GM12878 (cell line): ENCODE measurements at regions not wholly inside any gene's neighbourhood (a gene's known extent, or its start where the extent isn't known, plus 50 kb on each side); places are given as distances from the start of the nearest gene placed in this dataset.

Experiments used
- ATAC-seq: fragments of 200-7000 bp; cut with Tn5 transposase; 3 replicates; pipeline ENCODE4 v1.9.1; 2020; ENCODE audit warnings: mild to moderate bottlenecking, moderate library complexity
- BruUV-seq: library from RNA; stranded (reverse); fragments of 400-500 nt; replicated peaks from 2 replicates; lab custom pipeline; 2021; lab: Mats Ljungman, UMichigan
- CTCF ChIA-PET: fragments of 300-600 bp; sonication (Branson Sonifier 250); formaldehyde crosslinking; extraction: SDS; loops from one replicate; lab custom pipeline; 2021; ENCODE audit warnings: inconsistent platforms; lab: Yijun Ruan, JAX
- POLR2A ChIA-PET: fragments of 350-600 bp; formaldehyde crosslinking; extraction: SDS; loops from one replicate; lab custom pipeline; 2021; ENCODE audit warnings: inconsistent platforms; lab: Charles Lee
- RAD21 ChIA-PET: fragments of 300-600 bp; sonication (Branson Sonifier 250); formaldehyde crosslinking; loops from one replicate; lab custom pipeline; 2023; ENCODE audit warnings: antibody characterized with exemption; ENCODE audit not compliant: unreplicated experiment; lab: Charles Lee
- SMC1A ChIA-PET: fragments of 300-600 bp; sonication (Branson Sonifier 250); formaldehyde crosslinking; loops from one replicate; lab custom pipeline; 2023; ENCODE audit not compliant: unreplicated experiment, uncharacterized antibody; lab: Charles Lee
- DNase-seq: peaks from one replicate; pipeline ENCODE4 v3.0.0-alpha.2; 2011; ENCODE audit warnings: low read depth, low spot score
- FAIRE-seq: peaks from 3 replicates; lab custom pipeline; 2011; peaks lifted over from hg19 to GRCh38; lab: Jason Lieb, UNC
- H2AFZ ChIP-seq: 2 replicates; pipeline ENCODE4 v1.6.0; 2011; ENCODE audit warnings: low read depth, low read length, control low read depth; ENCODE audit not compliant: control insufficient read depth
- H3K27ac ChIP-seq: 2 replicates; pipeline ENCODE4 v1.5.1; 2011; ENCODE audit warnings: control low read depth; ENCODE audit not compliant: control insufficient read depth, insufficient read depth
- H3K27me3 ChIP-seq, 2 experiments: replicated peaks in 1 of 2; 2 replicates each; pipeline versions ENCODE4 v1.6.0 to v1.6.1; 2011; ENCODE audit warnings: low read length in 1 of 2; ENCODE audit not compliant: control insufficient read depth in 2 of 2, insufficient read depth in 2 of 2
- H3K36me3 ChIP-seq, 2 experiments: 2 replicates each; pipeline ENCODE4 v1.5.1; 2011; ENCODE audit warnings: low read length in 1 of 2; ENCODE audit not compliant: control insufficient read depth in 2 of 2, insufficient read depth in 2 of 2
- H3K4me1 ChIP-seq: 2 replicates; pipeline ENCODE4 v1.6.1; 2011; ENCODE audit warnings: mild to moderate bottlenecking, low read length, moderate library complexity, mixed read lengths; ENCODE audit not compliant: control insufficient read depth, insufficient read depth
- H3K4me2 ChIP-seq: 2 replicates; pipeline ENCODE4 v1.6.0; 2011; ENCODE audit warnings: control low read depth; ENCODE audit not compliant: control insufficient read depth, insufficient read depth
- H3K4me3 ChIP-seq: fragments of 200-600 bp; sonication (generic); 2 replicates; pipeline ENCODE4 v1.5.1; 2016
- H3K79me2 ChIP-seq: 2 replicates; pipeline ENCODE4 v1.6.0; 2011; ENCODE audit warnings: low read length; ENCODE audit not compliant: control insufficient read depth, insufficient read depth
- H3K9ac ChIP-seq: 2 replicates; pipeline ENCODE4 v1.8.0; 2011; ENCODE audit warnings: low read length, control low read depth, mixed read lengths; ENCODE audit not compliant: control insufficient read depth, insufficient read depth
- H3K9me3 ChIP-seq: replicated peaks from 3 replicates; pipeline ENCODE4 v1.5.1; 2011; ENCODE audit warnings: mild to moderate bottlenecking, low read length; ENCODE audit not compliant: control insufficient read depth, insufficient read depth
- H4K20me1 ChIP-seq: 2 replicates; pipeline ENCODE4 v1.6.0; 2011; ENCODE audit not compliant: control insufficient read depth, insufficient read depth
- ATF7 ChIP-seq: fragments of 450-650 bp; IDR thresholded peaks from 2 replicates; pipeline ENCODE4 v1.6.1; 2016; ENCODE audit warnings: low read depth, mild to moderate bottlenecking
- EGR1 ChIP-seq, 2 experiments: IDR thresholded peaks; 1 replicate in 1 of 2; 2 replicates in 1 of 2; pipeline ENCODE4 v1.6.1; 2011 to 2012; ENCODE audit warnings: low read depth in 2 of 2, low read length in 2 of 2, borderline replicate concordance in 1 of 2, mild to moderate bottlenecking in 1 of 2, moderate library complexity in 1 of 2
- EZH2 ChIP-seq: IDR thresholded peaks from 2 replicates; pipeline ENCODE4 v1.6.1; 2012; ENCODE audit warnings: low read depth, mild to moderate bottlenecking, control low read depth, inconsistent platforms, low read length, borderline replicate concordance; ENCODE audit not compliant: control insufficient read depth
- NR2F1 ChIP-seq: fragments of 450-650 bp; conservative IDR thresholded peaks from 2 replicates; pipeline ENCODE4 v1.6.1; 2017; ENCODE audit warnings: mild to moderate bottlenecking
- POLR2AphosphoS5 ChIP-seq: IDR thresholded peaks from 2 replicates; pipeline ENCODE4 v1.6.1; 2011; ENCODE audit warnings: mild to moderate bottlenecking, low read length, inconsistent platforms
- RUNX3 ChIP-seq: IDR thresholded peaks from 2 replicates; pipeline ENCODE4 v1.6.1; 2012; ENCODE audit warnings: low read length, inconsistent platforms
- TARDBP ChIP-seq: IDR thresholded peaks from 2 replicates; pipeline ENCODE4 v1.6.1; 2016; ENCODE audit warnings: borderline replicate concordance
- TCF7 ChIP-seq: IDR thresholded peaks from 2 replicates; pipeline ENCODE4 v1.6.1; 2014; ENCODE audit warnings: antibody characterized with exemption, borderline replicate concordance
- WRNIP1 ChIP-seq: IDR thresholded peaks from 2 replicates; pipeline ENCODE4 v1.6.1; 2011; ENCODE audit warnings: low read depth, low read length, improper control_type of control experiment, borderline replicate concordance
- ZNF274 ChIP-seq: IDR thresholded peaks from one replicate; pipeline ENCODE4 v1.8.0; 2011; ENCODE audit not compliant: insufficient read length, insufficient read depth
- WGBS: methylation state at CpG from one replicate; pipeline ENCODE4 v1.1.6; 2016; ENCODE audit warnings: low lambda C conversion rate; ENCODE audit not compliant: insufficient replicate concordance, insufficient coverage; ENCODE audit errors: missing lambda C conversion rate; 5-methylcytosine and 5-hydroxymethylcytosine counted together
- in situ Hi-C: fragments of 300-500 bp; cut with MboI; formaldehyde crosslinking; loops from 9 replicates; pipeline ENCODE4 v1.14.3; 2018; ENCODE audit warnings: mixed read lengths
- intact Hi-C: fragments of 100-400 bp; cut with micrococcal nuclease; formaldehyde crosslinking; loops from one replicate; pipeline ENCODE4 v1.14.2; 2022; ENCODE audit not compliant: unreplicated experiment
- TF ChIP-seq, protein P1 (sequence below): fragments of 450-650 bp; IDR thresholded peaks from 2 replicates; pipeline ENCODE4 v1.6.1; 2017; ENCODE audit warnings: antibody characterized with exemption, mild to moderate bottlenecking, moderate library complexity
- TF ChIP-seq, protein P2 (sequence below): fragments of 450-650 bp; conservative IDR thresholded peaks from 2 replicates; pipeline ENCODE4 v1.6.1; 2017; ENCODE audit warnings: mild to moderate bottlenecking, moderate library complexity
- TF ChIP-seq, protein P3 (sequence below): fragments of 450-650 bp; IDR thresholded peaks from 2 replicates; pipeline ENCODE4 v1.6.1; 2016; ENCODE audit warnings: mild to moderate bottlenecking
- TF ChIP-seq, protein P4 (sequence below): fragments of 450-650 bp; IDR thresholded peaks from 2 replicates; pipeline ENCODE4 v1.6.1; 2018; ENCODE audit warnings: mild to moderate bottlenecking, low read depth, moderate library complexity; ENCODE audit not compliant: partially characterized antibody

DNA sequence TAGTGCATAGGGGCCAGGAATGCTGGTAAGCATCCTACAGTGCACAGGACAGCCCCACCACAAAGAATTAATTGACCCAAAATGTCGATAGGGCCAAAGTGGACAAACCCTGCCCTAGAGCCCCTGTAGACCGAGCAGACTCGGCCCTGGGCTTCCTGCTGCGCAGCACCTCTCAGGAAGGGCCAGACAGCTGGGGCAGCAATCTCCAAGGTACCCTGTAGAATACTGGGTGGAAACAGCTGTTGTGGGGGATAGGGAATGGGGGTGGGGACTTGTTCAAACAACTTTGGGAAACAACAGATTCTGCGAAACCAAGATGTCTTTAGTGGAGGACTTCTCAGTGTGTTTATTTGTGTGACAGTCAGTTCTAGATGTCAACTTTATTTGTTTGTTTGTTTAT, 67.1 kb downstream of the MRPL46 start:
- no peak for FAIRE-seq
- WGBS: 36% methylated on average over 5 of the region's 5 CpGs
- in situ Hi-C loops (no loop called here), intact Hi-C loops (no loop called here)
- H3K27me3 ChIP-seq: peaks cover 2 to 5% of the 10 kb centered on the region in 2 experiments; a peak in 2 of 4 replicates
- RAD21 ChIA-PET: no interaction called here
- H3K9me3 ChIP-seq: no peaks in the 10 kb centered on the region
- H3K9ac ChIP-seq: no peak overlapping the region
- H3K4me2 ChIP-seq: no peak overlapping the region
- H4K20me1 ChIP-seq: no peaks in the 10 kb centered on the region
- no peak overlapping the region for H3K4me3 ChIP-seq
- no peak overlapping the region for H3K27ac ChIP-seq
- no peak for ATAC-seq
- SMC1A ChIA-PET: no interaction called here
- H3K4me1 ChIP-seq: no peaks in the 10 kb centered on the region
- no peaks in the 10 kb centered on the region for H3K79me2 ChIP-seq
- no peaks in the 10 kb centered on the region for H3K36me3 ChIP-seq
- POLR2A ChIA-PET: no interaction called here
- CTCF ChIA-PET: no interaction called here
- no peak for DNase-seq
- no TSS peak for BruUV-seq
- no peak overlapping the region for H2AFZ ChIP-seq
- TF ChIP-seq, protein P1, sequence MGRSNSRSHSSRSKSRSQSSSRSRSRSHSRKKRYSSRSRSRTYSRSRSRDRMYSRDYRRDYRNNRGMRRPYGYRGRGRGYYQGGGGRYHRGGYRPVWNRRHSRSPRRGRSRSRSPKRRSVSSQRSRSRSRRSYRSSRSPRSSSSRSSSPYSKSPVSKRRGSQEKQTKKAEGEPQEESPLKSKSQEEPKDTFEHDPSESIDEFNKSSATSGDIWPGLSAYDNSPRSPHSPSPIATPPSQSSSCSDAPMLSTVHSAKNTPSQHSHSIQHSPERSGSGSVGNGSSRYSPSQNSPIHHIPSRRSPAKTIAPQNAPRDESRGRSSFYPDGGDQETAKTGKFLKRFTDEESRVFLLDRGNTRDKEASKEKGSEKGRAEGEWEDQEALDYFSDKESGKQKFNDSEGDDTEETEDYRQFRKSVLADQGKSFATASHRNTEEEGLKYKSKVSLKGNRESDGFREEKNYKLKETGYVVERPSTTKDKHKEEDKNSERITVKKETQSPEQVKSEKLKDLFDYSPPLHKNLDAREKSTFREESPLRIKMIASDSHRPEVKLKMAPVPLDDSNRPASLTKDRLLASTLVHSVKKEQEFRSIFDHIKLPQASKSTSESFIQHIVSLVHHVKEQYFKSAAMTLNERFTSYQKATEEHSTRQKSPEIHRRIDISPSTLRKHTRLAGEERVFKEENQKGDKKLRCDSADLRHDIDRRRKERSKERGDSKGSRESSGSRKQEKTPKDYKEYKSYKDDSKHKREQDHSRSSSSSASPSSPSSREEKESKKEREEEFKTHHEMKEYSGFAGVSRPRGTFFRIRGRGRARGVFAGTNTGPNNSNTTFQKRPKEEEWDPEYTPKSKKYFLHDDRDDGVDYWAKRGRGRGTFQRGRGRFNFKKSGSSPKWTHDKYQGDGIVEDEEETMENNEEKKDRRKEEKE: no peak
- TF ChIP-seq, protein P2, sequence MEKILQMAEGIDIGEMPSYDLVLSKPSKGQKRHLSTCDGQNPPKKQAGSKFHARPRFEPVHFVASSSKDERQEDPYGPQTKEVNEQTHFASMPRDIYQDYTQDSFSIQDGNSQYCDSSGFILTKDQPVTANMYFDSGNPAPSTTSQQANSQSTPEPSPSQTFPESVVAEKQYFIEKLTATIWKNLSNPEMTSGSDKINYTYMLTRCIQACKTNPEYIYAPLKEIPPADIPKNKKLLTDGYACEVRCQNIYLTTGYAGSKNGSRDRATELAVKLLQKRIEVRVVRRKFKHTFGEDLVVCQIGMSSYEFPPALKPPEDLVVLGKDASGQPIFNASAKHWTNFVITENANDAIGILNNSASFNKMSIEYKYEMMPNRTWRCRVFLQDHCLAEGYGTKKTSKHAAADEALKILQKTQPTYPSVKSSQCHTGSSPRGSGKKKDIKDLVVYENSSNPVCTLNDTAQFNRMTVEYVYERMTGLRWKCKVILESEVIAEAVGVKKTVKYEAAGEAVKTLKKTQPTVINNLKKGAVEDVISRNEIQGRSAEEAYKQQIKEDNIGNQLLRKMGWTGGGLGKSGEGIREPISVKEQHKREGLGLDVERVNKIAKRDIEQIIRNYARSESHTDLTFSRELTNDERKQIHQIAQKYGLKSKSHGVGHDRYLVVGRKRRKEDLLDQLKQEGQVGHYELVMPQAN: no peak
- TF ChIP-seq NR2F1: no peak
- TF ChIP-seq TARDBP: no peak
- no peak for TF ChIP-seq POLR2AphosphoS5
- TF ChIP-seq WRNIP1: no peak
- TF ChIP-seq EZH2: no peak
- no peak for TF ChIP-seq ZNF274
- no peak for TF ChIP-seq ATF7
- TF ChIP-seq, protein P3, sequence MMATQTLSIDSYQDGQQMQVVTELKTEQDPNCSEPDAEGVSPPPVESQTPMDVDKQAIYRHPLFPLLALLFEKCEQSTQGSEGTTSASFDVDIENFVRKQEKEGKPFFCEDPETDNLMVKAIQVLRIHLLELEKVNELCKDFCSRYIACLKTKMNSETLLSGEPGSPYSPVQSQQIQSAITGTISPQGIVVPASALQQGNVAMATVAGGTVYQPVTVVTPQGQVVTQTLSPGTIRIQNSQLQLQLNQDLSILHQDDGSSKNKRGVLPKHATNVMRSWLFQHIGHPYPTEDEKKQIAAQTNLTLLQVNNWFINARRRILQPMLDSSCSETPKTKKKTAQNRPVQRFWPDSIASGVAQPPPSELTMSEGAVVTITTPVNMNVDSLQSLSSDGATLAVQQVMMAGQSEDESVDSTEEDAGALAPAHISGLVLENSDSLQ: no peak
- TF ChIP-seq EGR1 (IDR thresholded peaks at IDR 0.05; ENCODE audit: borderline replicate concordance in 1 of 2, low read depth in 2 of 2, low read length in 2 of 2): no peak
- TF ChIP-seq, protein P4, sequence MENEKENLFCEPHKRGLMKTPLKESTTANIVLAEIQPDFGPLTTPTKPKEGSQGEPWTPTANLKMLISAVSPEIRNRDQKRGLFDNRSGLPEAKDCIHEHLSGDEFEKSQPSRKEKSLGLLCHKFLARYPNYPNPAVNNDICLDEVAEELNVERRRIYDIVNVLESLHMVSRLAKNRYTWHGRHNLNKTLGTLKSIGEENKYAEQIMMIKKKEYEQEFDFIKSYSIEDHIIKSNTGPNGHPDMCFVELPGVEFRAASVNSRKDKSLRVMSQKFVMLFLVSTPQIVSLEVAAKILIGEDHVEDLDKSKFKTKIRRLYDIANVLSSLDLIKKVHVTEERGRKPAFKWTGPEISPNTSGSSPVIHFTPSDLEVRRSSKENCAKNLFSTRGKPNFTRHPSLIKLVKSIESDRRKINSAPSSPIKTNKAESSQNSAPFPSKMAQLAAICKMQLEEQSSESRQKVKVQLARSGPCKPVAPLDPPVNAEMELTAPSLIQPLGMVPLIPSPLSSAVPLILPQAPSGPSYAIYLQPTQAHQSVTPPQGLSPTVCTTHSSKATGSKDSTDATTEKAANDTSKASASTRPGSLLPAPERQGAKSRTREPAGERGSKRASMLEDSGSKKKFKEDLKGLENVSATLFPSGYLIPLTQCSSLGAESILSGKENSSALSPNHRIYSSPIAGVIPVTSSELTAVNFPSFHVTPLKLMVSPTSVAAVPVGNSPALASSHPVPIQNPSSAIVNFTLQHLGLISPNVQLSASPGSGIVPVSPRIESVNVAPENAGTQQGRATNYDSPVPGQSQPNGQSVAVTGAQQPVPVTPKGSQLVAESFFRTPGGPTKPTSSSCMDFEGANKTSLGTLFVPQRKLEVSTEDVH: no peak
- TF ChIP-seq TCF7: no peak
- TF ChIP-seq RUNX3: no peak
